ENCODE measurements at regions not wholly inside any gene's neighbourhood (a gene's known extent, or its start where the extent isn't known, plus 50 kb on each side); places are given as distances from the start of the nearest gene placed in this dataset.

DNA sequence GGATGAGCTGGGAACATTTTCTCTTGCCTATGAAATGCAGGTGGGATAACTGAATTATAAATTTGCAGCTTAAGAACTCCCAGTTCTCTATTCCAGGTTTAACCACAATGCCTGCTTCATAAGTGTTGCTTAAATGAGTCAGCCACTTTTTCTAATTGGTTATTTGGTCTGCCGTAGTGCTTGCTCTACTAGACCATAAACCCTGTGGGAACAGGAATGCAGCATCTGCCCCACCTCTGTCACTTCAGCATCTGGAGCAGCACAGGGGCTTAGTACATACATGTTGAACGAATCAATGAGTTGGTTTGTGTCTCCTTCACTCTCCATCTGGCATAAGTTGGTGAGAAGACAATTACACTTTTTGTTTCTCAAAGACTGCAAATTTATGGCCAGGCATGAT, 95.2 kb upstream of the PTER start:
- TF ChIP-seq, protein P1, sequence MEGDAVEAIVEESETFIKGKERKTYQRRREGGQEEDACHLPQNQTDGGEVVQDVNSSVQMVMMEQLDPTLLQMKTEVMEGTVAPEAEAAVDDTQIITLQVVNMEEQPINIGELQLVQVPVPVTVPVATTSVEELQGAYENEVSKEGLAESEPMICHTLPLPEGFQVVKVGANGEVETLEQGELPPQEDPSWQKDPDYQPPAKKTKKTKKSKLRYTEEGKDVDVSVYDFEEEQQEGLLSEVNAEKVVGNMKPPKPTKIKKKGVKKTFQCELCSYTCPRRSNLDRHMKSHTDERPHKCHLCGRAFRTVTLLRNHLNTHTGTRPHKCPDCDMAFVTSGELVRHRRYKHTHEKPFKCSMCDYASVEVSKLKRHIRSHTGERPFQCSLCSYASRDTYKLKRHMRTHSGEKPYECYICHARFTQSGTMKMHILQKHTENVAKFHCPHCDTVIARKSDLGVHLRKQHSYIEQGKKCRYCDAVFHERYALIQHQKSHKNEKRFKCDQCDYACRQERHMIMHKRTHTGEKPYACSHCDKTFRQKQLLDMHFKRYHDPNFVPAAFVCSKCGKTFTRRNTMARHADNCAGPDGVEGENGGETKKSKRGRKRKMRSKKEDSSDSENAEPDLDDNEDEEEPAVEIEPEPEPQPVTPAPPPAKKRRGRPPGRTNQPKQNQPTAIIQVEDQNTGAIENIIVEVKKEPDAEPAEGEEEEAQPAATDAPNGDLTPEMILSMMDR (IDR thresholded peaks at IDR 0.05; ENCODE audit: control extremely low read depth in 1 of 3, insufficient read depth in 1 of 3, low read depth in 1 of 3, low read length in 3 of 3) = no peak
- no peak for TF ChIP-seq SIN3A (conservative IDR thresholded peaks at IDR 0.05 in 1 of 2, IDR thresholded peaks at IDR 0.05 in 1 of 2; ENCODE audit: low read depth in 1 of 2, low read length in 2 of 2)
- no peak for TF ChIP-seq POLR2A (IDR thresholded peaks at IDR 0.05; ENCODE audit: control extremely low read depth in 1 of 2, low read depth in 2 of 2, low read length in 2 of 2)
- no peak for TF ChIP-seq BCL11A (IDR thresholded peaks at IDR 0.05; ENCODE audit: low read depth in 2 of 2, low read length in 2 of 2)
- TF ChIP-seq SP1 (IDR thresholded peaks at IDR 0.05; ENCODE audit: low read depth, low read length) = no peak
- no peak for TF ChIP-seq BRCA1 (IDR thresholded peaks at IDR 0.05; ENCODE audit: low read depth, low read length)
- TF ChIP-seq CEBPB (IDR thresholded peaks at IDR 0.05; ENCODE audit: low read depth, low read length) = no peak
- no peak for TF ChIP-seq CBX5 (IDR thresholded peaks at IDR 0.05; ENCODE audit: low read depth, low read length)
- no peak for TF ChIP-seq MAFK (IDR thresholded peaks at IDR 0.05; ENCODE audit: low read depth, low read length)
- no peak for TF ChIP-seq SIRT6 (IDR thresholded peaks at IDR 0.05; ENCODE audit: low read length)
- no peak for TF ChIP-seq ZNF274 (IDR thresholded peaks at IDR 0.05; ENCODE audit: borderline replicate concordance, extremely low read depth, low read length)
- TF ChIP-seq GTF2F1 (IDR thresholded peaks at IDR 0.05; ENCODE audit: borderline replicate concordance, low read depth, low read length) = no peak
- TF ChIP-seq POLR2AphosphoS5 (IDR thresholded peaks at IDR 0.05; ENCODE audit: low read depth, low read length) = no peak
- no peak for TF ChIP-seq JUND (IDR thresholded peaks at IDR 0.05; ENCODE audit: low read length)
